ENCODE measurements at regions not wholly inside any gene's neighbourhood (a gene's known extent, or its start where the extent isn't known, plus 50 kb on each side); places are given as distances from the start of the nearest gene placed in this dataset.
"Not testable (repeated sequence)": the region's sequence is repeated elsewhere in the genome, so short reads cannot be mapped to it uniquely, and the experiment has no call there.

DNA sequence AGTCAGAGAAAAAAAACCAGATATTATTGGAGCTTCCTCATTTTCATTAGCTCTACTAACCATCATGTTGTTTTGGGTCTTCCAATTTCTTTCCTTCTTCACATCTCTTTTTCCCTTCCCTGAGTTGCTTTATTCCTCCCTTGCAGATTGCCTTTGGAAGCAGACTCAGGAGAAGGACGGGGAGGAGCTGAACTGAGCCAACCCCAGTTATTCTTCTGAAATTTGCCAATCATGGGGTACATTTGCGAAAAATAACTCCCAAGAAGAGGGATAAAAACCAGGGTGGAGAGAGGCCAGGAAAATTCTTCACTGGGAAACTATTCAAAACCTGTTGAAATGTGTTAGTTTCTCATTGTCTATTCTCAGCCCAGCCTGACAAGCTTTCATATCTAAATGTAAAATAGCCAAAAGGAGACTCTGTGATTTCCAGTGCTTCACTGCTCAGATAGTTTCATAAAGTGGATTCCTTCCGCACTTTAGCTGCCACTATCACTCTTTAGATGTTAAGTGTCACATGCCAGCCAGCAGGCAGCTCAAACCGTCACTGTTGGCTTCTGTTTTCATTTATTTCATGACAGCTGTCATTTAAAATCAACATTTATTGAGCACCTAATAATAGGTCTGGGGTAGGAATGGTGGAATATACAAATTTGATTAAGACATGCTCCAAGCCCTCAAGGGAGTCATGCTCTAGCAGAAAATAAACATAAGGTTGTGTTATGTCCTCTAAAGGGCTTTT, 204.5 kb downstream of the SREK1 start:
- DNase-seq (ENCODE audit: low read depth in 4 of 4, low spot score in 1 of 4): no peak

DNA sequence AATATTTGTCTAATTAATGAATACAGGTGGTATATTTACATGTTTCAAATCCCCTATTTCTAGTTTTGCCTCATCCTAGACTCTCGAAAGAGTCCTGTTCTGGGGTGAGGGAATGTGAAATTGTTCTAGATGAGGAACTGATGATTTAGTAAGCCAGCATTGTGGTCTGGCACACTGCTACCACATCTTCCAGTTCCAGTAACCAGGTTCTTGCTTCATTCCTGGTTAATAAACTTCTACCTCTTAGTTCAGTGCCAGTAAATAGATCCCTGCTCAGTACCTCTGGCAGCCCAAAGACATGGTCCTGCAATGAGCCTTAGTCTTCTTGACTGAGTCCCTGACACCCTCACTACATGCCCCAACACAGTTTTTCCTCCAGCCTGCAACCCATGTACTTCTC, 207.7 kb downstream of the SREK1 start:
- no peak for DNase-seq (ENCODE audit: low read depth in 4 of 4, low spot score in 1 of 4)

DNA sequence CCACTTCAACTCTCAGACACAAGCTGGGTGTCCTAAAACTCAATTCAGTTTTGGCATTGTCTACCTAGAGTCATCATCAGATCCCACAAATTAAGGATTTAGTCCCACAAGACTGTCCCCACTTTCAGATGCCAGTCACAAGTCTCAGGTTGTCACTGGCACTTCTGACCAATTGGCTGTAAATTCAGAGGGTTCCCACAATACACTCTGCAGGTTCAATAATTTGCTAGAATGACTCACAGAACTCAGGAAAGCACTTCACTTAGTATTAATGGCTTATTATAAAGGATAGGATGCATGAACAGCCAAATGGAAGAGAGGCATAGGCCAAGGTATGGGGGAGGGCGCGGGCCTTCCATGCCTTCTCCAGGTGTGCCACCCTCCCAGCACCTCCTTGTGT, 209.1 kb downstream of the SREK1 start:
- DNase-seq (ENCODE audit: low read depth in 4 of 4, low spot score in 1 of 4): no peak

GRCh38 chr5:66354422-66354821, 210.3 kb downstream of the SREK1 start:
- DNase-seq (ENCODE audit: low read depth in 4 of 4, low spot score in 1 of 4): no peak

- no peak for DNase-seq (ENCODE audit: low read depth in 4 of 4, low spot score in 1 of 4)
Observed at GRCh38 chr5:66356011-66356565, 212.0 kb downstream of the SREK1 start.

GRCh38 chr5:66358741-66359140, 214.6 kb downstream of the SREK1 start:
- no peak for DNase-seq (ENCODE audit: low read depth in 4 of 4, low spot score in 1 of 4)

DNA sequence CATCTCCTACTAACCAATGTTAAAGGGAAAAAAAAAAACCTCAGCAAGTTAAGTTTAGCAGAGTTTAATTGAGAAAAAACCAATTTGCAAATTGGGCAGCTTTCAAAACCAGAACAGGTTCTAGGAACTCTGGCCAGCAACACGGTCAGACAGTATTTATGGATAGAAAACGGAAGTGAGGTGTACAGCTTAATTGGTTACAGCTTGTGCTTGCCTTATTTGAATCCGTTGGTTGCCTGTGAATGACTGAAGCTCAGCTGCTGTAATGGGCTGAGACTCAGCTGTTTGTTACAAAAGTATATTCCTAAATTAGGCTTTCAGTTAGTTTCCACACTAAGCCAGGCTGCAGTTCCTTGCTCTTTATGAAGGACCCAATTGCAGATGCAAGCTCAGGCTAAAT, 217.0 kb downstream of the SREK1 start:
- DNase-seq (ENCODE audit: low read depth in 4 of 4, low spot score in 1 of 4): no peak

DNA sequence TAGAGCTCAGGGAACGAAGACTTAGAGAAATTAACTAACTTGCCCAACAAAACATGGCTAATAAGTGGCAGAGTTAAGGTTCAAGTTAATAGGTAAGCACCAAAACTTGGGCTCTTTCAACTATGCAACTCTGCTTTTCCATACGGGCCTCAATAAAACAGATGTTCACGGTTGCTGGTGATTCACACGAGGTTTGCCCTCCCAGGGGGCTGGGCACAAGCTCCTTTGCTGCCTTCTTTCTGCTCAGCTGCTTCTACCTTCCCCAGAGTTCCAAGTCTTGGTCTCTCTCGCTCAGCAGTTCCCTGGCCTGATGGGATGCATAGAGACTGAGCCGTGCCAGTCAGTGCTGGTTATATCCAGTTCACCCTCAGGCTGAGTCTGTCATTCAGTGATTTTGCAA, 217.9 kb downstream of the SREK1 start:
- DNase-seq (ENCODE audit: low read depth in 4 of 4, low spot score in 1 of 4): no peak

DNA sequence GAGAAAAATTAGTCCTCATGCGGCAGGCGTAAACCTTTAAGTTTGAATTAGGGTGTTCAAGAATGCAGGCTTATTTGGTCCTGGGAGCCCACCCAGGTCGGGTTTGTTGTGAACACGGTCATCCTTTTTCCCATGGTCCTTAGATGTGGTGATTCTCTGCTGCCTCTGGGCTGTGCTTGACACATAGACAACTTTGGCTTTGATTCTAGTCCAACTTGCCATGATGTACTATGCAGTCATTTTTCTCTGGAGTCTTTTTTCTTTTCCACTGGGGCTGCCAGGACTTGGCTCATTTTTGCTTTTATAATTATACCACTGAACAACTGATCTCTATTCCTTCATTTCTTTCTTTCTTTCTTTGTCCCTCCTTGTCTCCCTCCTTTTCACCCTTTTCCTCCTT, 218.6 kb downstream of the SREK1 start:
- DNase-seq (ENCODE audit: low read depth in 4 of 4, low spot score in 1 of 4): no peak

DNA sequence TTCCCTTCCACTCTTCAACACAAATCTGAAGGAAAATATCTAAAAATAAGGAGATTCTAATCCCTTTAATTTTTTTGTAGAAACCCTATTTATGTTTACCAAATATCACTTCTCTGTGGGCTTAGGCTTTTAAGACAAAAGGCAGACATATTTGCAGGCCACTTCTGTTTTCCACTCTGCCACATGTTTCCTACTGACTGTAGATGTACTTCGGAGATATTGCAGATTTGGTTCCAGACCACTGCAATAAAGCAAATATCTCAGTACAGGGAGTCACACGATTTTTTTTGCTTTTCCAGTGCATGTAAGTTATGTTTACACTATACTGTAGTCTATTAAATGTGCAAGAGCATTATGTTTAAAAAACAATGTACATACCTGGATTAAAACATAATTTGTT, 219.0 kb downstream of the SREK1 start:
- DNase-seq (ENCODE audit: low read depth in 4 of 4, low spot score in 1 of 4): no peak

- no peak for DNase-seq (ENCODE audit: low read depth in 4 of 4, low spot score in 1 of 4)
Observed at GRCh38 chr5:66364186-66364585, 220.1 kb downstream of the SREK1 start.

DNA sequence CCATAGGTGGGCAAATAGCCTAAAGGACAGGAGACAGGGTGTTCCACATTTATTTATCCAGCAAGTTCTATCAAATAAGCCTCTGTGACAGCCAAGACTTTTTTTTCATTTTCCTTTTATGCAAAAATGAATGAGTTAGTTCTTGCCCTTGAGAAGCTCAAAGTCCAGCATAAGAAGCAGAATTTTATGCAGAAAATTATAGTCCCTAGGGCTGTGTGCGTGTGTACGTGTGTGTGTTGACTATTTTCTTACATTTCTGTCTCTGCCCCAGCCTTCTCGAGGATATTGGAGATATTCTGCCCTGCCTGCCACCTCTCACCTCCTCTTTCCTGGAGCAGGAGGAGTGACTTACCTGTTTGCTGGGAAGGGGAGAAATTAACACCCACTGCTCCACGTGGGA, 221.9 kb downstream of the SREK1 start:
- DNase-seq (ENCODE audit: low read depth in 4 of 4, low spot score in 1 of 4): no peak

DNA sequence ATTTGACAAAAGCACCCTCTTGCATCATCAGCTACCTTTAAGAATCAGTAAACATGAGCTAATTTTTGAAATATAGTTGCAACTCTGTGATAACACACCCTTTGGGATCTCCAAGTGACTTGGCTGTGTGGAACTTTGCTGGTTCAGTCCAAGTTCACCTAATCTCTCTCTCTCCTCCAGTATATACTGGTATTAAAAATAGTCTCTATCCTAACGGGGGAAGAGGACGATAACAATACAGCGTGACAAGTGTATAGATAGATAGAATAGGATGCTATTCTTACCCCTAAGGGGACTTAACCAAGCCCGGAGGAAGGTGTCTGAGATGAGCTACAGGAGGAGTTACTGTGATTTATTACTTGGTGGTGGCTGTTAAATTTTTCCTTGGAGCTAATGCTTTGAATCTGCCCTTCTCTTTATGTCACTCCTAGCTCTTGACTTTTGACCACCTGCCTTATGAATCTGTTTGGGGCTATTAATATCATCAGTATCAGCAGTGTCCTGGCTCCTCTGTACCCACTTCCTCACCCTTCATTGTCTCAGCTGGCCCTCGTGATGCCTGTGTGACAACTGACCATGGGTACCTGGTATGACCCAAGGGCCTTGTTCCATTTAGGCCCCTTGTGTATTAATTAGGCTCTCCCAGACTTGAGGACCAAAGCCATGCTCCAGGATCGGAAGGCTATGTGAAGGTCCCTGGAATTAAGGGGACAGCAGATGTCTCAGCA, 223.9 kb downstream of the SREK1 start:
- DNase-seq (ENCODE audit: low read depth in 4 of 4, low spot score in 1 of 4): no peak

- DNase-seq (ENCODE audit: low read depth in 4 of 4, low spot score in 1 of 4): no peak
Observed at GRCh38 chr5:66368811-66369210, 224.7 kb downstream of the SREK1 start.

GRCh38 chr5:66377747-66378146, 218.4 kb upstream of the MAST4 start:
- no peak for DNase-seq (ENCODE audit: low read depth in 4 of 4, low spot score in 1 of 4)

- DNase-seq (ENCODE audit: low read depth in 4 of 4, low spot score in 1 of 4): no peak
Observed at GRCh38 chr5:66378407-66378806, 217.8 kb upstream of the MAST4 start.

DNA sequence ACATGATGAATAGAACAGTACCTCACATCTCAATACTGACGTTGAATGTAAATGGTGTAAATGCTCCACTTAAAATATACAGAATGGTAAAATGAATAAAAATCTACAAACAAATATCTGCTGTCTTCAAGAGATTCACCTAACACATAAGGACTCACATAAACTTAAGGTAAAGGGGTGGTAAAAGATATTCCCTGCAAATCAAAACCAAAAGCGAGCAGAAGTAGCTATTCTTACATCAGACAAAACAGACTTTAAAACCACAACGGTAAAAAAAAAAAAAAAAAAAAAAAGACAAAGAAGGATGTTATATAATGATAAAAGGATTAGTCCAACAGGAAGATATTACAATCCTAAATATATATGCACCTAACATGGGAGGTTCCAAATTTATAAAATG, 214.0 kb upstream of the MAST4 start:
- DNase-seq (ENCODE audit: low read depth in 4 of 4, low spot score in 1 of 4): no peak

DNA sequence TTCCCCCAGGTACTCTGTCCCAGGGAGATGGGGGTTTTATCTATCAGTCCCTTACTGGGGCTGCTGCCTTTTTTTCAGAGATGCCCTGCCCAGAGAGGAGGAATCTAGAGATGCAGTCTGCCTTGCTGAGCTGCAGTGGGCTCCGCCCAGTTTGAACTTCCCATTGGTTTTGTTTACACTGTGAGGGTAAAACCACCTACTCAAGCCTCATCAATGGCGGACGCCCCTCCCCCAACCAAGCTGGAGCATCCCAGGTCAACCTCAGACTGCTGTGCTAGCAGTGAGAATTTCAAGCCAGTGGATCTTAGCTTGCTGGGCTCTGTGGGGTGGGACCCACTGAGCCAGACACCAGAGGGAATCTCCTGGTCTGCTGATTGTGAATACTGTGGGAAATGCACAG, 191.0 kb upstream of the MAST4 start:
- DNase-seq (ENCODE audit: low read depth in 4 of 4, low spot score in 1 of 4): not testable (repeated sequence)

DNA sequence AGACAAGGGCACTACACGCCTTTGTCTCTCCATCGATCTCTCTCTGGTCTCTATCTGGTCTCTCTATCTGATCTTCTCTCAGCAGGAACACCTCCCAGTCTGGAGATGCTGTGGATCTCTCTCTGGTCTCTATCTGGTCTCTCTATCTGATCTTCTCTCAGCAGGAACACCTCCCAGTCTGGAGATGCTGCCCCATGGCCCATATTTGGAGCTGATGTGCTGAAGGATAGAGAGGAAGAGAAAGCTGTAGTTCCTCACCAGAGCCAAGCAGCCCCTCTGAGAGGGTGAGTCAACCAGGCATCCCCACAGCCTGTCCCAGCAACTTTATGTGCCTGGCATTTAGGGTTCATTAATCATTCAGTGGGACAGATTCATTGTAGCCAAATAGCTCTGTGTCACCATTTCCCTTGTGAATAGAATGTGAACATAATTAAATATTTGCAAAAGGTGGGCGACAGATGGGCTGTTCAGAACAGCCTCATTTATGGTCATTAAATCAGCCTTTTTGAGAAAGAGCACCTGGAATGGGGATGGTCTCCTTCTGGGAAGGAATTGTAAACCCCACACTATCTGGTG, 189.3 kb upstream of the MAST4 start:
- DNase-seq (ENCODE audit: low read depth in 4 of 4, low spot score in 1 of 4): no peak

DNA sequence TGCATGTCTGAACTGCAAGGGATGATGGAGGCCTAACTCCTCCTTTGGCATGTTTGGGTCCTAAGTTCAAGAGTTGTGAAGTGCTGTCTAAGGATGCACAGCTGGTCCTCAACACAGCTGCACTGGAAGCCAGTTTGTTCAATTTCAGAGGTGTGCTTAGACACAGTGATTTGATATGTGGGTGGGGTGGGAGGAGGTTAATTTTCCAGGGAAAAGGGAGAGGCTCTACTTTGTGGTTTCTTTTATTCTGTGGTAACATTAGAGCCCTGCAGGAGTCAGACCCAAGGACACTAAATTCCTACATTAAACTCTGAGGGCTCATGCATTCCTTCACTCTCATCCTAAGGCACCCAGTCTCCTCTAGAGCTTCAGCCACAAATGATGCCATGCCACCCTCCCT, 188.4 kb upstream of the MAST4 start:
- no peak for DNase-seq (ENCODE audit: low read depth in 4 of 4, low spot score in 1 of 4)

DNA sequence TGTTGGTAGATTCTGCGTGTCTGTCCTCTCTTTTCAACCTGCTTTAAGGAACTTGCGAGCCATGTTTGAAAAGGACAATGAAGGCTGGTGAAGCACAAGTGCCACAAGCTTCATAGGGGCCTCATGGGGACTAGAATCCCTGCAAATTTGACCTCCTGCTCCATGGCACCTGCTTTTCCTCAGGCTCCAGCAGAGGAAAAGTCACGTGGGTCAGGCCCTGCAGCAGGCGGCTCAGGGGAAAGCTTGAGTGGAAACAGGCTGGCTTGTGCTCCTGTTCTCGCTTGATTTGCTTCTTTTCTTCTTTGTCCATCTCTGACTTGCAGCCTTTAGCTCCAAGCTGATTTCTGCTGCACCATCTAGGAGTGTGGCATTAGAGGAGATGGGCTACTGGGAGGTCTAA, 187.6 kb upstream of the MAST4 start:
- DNase-seq (ENCODE audit: low read depth in 4 of 4, low spot score in 1 of 4): no peak

DNA sequence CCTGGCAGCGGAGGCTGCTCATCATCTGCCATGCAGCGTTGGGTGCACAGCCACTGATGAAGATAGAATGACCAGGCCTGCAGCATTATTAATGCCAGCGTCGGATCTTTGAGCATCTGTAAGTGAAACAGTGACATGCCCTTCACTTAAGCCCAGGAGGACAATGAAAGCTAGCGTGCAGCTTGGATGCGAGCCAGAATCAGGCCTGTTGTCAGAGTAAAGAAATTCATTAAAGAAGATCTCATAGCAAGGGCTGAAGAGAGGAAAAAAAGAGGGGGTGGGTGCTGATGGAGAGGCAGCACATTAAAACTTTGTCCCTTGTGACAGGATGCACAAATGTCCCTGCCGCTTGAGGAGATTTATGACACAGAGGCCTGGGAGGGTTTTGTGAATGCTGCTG, 186.1 kb upstream of the MAST4 start:
- DNase-seq (ENCODE audit: low read depth in 4 of 4, low spot score in 1 of 4): no peak

All from stimulated activated CD4-positive, alpha-beta T cell treated with anti-CD3 and anti-CD28 coated beads, Interleukin-1b, Interleukin-23, amount 100 ng/mL, for 24 hours (primary cell).